Neural progenitor cell (in vitro differentiated cells): ENCODE measurements at regions not wholly inside any gene's neighbourhood (a gene's known extent, or its start where the extent isn't known, plus 50 kb on each side); places are given as distances from the start of the nearest gene placed in this dataset.

ENCODE experiments used
- CTCF ChIP-seq: fragments of 200-600 bp; sonication (generic); IDR thresholded peaks from 2 replicates; pipeline ENCODE4 v1.5.1; 2017; ENCODE audit warnings: antibody characterized with exemption, mild to moderate bottlenecking
- EZH2 ChIP-seq: fragments of 200-600 bp; sonication (generic); IDR thresholded peaks from 2 replicates; pipeline ENCODE4 v1.6.1; 2017; ENCODE audit warnings: antibody characterized with exemption, mild to moderate bottlenecking, moderate library complexity
- EZH2phosphoT487 ChIP-seq: fragments of 200-600 bp; sonication (generic); IDR thresholded peaks from 2 replicates; pipeline ENCODE4 v1.6.1; 2017; ENCODE audit warnings: antibody characterized with exemption

- TF ChIP-seq CTCF = no peak
- TF ChIP-seq EZH2 = no peak
- no peak for TF ChIP-seq EZH2phosphoT487
These were observed 74.0 kb upstream of the ITGB1 start for GRCh38 chr10:33031815-33032653.
